ENCODE measurements at regions not wholly inside any gene's neighbourhood (a gene's known extent, or its start where the extent isn't known, plus 50 kb on each side); places are given as distances from the start of the nearest gene placed in this dataset.

DNA sequence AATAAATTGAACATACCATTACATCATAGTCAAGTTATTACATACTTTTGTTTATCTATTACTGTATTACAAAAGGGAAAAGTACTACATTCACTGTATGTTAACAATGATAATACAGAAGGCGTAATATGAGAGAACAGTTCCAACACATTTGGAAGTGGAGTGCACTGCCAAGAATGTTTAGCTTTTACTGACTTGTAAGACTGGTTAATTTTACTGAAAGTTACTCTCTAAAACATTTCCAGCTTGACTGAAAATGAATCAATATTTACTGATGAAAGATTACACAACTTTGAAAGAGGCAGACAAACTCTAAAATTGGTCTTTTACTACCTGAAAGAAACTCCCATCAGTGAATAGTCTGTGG lies 728.5 kb downstream of the FSCB start:
- TF ChIP-seq POLR2A (IDR thresholded peaks at IDR 0.05; ENCODE audit: low read depth, low read length) = no peak
- no peak for TF ChIP-seq EZH2 (IDR thresholded peaks at IDR 0.05; ENCODE audit: borderline replicate concordance, low read depth, low read length, severe bottlenecking)
- TF ChIP-seq MYC (IDR thresholded peaks at IDR 0.05; ENCODE audit: low read depth, low read length) = no peak
- no peak for TF ChIP-seq POLR2AphosphoS5 (IDR thresholded peaks at IDR 0.05; ENCODE audit: insufficient read depth, low read depth, low read length)
- TF ChIP-seq FOS (IDR thresholded peaks at IDR 0.05; ENCODE audit: borderline replicate concordance, insufficient read depth, low read length) = no peak
- no peak for TF ChIP-seq GATA2 (IDR thresholded peaks at IDR 0.05; ENCODE audit: insufficient read depth, insufficient read length, low read depth, low read length)
- TF ChIP-seq JUN (IDR thresholded peaks at IDR 0.05; ENCODE audit: borderline replicate concordance, insufficient read depth, insufficient read length, low read depth) = no peak
- TF ChIP-seq, protein P1, sequence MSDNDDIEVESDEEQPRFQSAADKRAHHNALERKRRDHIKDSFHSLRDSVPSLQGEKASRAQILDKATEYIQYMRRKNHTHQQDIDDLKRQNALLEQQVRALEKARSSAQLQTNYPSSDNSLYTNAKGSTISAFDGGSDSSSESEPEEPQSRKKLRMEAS (IDR thresholded peaks at IDR 0.05; ENCODE audit: insufficient read depth, insufficient read length) = no peak
- TF ChIP-seq, protein P2, sequence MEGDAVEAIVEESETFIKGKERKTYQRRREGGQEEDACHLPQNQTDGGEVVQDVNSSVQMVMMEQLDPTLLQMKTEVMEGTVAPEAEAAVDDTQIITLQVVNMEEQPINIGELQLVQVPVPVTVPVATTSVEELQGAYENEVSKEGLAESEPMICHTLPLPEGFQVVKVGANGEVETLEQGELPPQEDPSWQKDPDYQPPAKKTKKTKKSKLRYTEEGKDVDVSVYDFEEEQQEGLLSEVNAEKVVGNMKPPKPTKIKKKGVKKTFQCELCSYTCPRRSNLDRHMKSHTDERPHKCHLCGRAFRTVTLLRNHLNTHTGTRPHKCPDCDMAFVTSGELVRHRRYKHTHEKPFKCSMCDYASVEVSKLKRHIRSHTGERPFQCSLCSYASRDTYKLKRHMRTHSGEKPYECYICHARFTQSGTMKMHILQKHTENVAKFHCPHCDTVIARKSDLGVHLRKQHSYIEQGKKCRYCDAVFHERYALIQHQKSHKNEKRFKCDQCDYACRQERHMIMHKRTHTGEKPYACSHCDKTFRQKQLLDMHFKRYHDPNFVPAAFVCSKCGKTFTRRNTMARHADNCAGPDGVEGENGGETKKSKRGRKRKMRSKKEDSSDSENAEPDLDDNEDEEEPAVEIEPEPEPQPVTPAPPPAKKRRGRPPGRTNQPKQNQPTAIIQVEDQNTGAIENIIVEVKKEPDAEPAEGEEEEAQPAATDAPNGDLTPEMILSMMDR (IDR thresholded peaks at IDR 0.05; ENCODE audit: extremely low read depth in 1 of 2, insufficient read depth in 1 of 2, low read depth in 1 of 2, low read length in 2 of 2) = no peak
- H3K79me2 ChIP-seq (ENCODE audit: control insufficient read depth, insufficient read depth, low read length) = no peaks in the 10 kb centered on the region
- no peak overlapping the region for H3K4me2 ChIP-seq (ENCODE audit: insufficient read depth, low read length)
- FAIRE-seq (no peak), DNase-seq (ENCODE audit: low read depth, low spot score) (no peak)
- no peak overlapping the region for H3K4me3 ChIP-seq (replicated peaks in 1 of 3; ENCODE audit: insufficient read depth in 1 of 3, low read depth in 1 of 3, low read length in 3 of 3)
- no peaks in the 10 kb centered on the region for H3K4me1 ChIP-seq (ENCODE audit: control insufficient read depth, extremely low read depth, insufficient read depth, low read length)
- H2AFZ ChIP-seq (ENCODE audit: low read depth, low read length) = no peak overlapping the region
- dilution Hi-C loops (cut with MboI; ENCODE audit: extremely low pct_ligation_motif_present, low sequenced_read_pairs) (no loop called here), intact Hi-C loops (cut with micrococcal nuclease) (no loop called here)
- no peaks in the 10 kb centered on the region for H3K36me3 ChIP-seq (ENCODE audit: control insufficient read depth in 2 of 2, extremely low read depth in 1 of 2, insufficient read depth in 2 of 2, low read length in 2 of 2)
- no peaks in the 10 kb centered on the region for H3K9me1 ChIP-seq (replicated peaks; ENCODE audit: control insufficient read depth, extremely low read depth, insufficient read depth, low read length)
- no peaks in the 10 kb centered on the region for H3K9me3 ChIP-seq (replicated peaks; ENCODE audit: control insufficient read depth, insufficient read depth, low read length)
- no TSS peak for BruUV-seq (replicated peaks)
- ChIA-PET CTCF (no interaction called here), POLR2A (no interaction called here)
- H3K9ac ChIP-seq (replicated peaks; ENCODE audit: extremely low read depth, insufficient read depth, low read length) = no peak overlapping the region
- no peak overlapping the region for H3K27ac ChIP-seq (ENCODE audit: insufficient read depth, low read depth, low read length)
- no peaks in the 10 kb centered on the region for H3K27me3 ChIP-seq (ENCODE audit: control insufficient read depth in 2 of 2, insufficient read depth in 2 of 2, low read length in 2 of 2)
- H4K20me1 ChIP-seq (replicated peaks; ENCODE audit: control insufficient read depth, extremely low read depth, insufficient read depth, low read length) = no peaks in the 10 kb centered on the region

All from endothelial cell of umbilical vein (primary cell).